ENCODE measurements at regions not wholly inside any gene's neighbourhood (a gene's known extent, or its start where the extent isn't known, plus 50 kb on each side); places are given as distances from the start of the nearest gene placed in this dataset.

GRCh38 chr16:80299416-80299815 is 241.4 kb upstream of the DYNLRB2 start:
- H4K20me1 ChIP-seq (ENCODE audit: control insufficient read depth, insufficient read depth, low read depth, low read length) = no peaks in the 10 kb centered on the region

GRCh38 chr16:80298676-80299075 is 242.1 kb upstream of the DYNLRB2 start:
- no peaks in the 10 kb centered on the region for H3K79me2 ChIP-seq (ENCODE audit: control insufficient read depth, low read length)
- no peaks in the 10 kb centered on the region; the same call in 1 of the 2 replicates for H3K9me2 ChIP-seq (replicated peaks; ENCODE audit: control insufficient read depth, low read length)
- no peaks in the 10 kb centered on the region for H3F3A ChIP-seq (ENCODE audit: control insufficient read depth, insufficient read depth)
- no peaks in the 10 kb centered on the region for H3K27me3 ChIP-seq (ENCODE audit: control insufficient read depth, low read length)
- no peaks in the 10 kb centered on the region for H4K20me1 ChIP-seq (ENCODE audit: control insufficient read depth, insufficient read depth, low read depth, low read length)
- no peak overlapping the region for H3K4me3 ChIP-seq (ENCODE audit: low read length)
- H3K9me3 ChIP-seq (ENCODE audit: control insufficient read depth, insufficient read depth, low read length) = no peaks in the 10 kb centered on the region
- no peak for TF ChIP-seq CTCF (IDR thresholded peaks at IDR 0.05; ENCODE audit: low read depth, low read length, poor library complexity, severe bottlenecking)
- no peak for TF ChIP-seq EZH2phosphoT487 (IDR thresholded peaks at IDR 0.05; ENCODE audit: borderline replicate concordance, low read length)
- no peak overlapping the region for H3K4me2 ChIP-seq (ENCODE audit: low read length)
- no peaks in the 10 kb centered on the region for H3K36me3 ChIP-seq (ENCODE audit: control insufficient read depth, low read length)
- no peaks in the 10 kb centered on the region for H3K4me1 ChIP-seq (ENCODE audit: control insufficient read depth, low read length)
- H3K27ac ChIP-seq (ENCODE audit: low read depth, low read length) = no peak overlapping the region

More at GRCh38 chr16:80299416-80299815, 241.4 kb upstream of the DYNLRB2 start:
- no peaks in the 10 kb centered on the region for H3K9me3 ChIP-seq (ENCODE audit: control insufficient read depth, insufficient read depth, low read length)
- H3K79me2 ChIP-seq (ENCODE audit: control insufficient read depth, low read length) = no peaks in the 10 kb centered on the region
- no peak for TF ChIP-seq CTCF (IDR thresholded peaks at IDR 0.05; ENCODE audit: low read depth, low read length, poor library complexity, severe bottlenecking)
- no peak for TF ChIP-seq EZH2phosphoT487 (IDR thresholded peaks at IDR 0.05; ENCODE audit: borderline replicate concordance, low read length)
- H3K9me2 ChIP-seq (replicated peaks; ENCODE audit: control insufficient read depth, low read length) = no peaks in the 10 kb centered on the region; the same call in 1 of the 2 replicates
- H3K27me3 ChIP-seq (ENCODE audit: control insufficient read depth, low read length) = no peaks in the 10 kb centered on the region
- H3K36me3 ChIP-seq (ENCODE audit: control insufficient read depth, low read length) = no peaks in the 10 kb centered on the region
- H3K4me3 ChIP-seq (ENCODE audit: low read length) = no peak overlapping the region
- H3F3A ChIP-seq (ENCODE audit: control insufficient read depth, insufficient read depth) = no peaks in the 10 kb centered on the region
- H3K4me1 ChIP-seq (ENCODE audit: control insufficient read depth, low read length) = no peaks in the 10 kb centered on the region
- H3K27ac ChIP-seq (ENCODE audit: low read depth, low read length) = no peak overlapping the region
- H3K4me2 ChIP-seq (ENCODE audit: low read length) = no peak overlapping the region

GRCh38 chr16:80296034-80296433 is 244.8 kb upstream of the DYNLRB2 start:
- TF ChIP-seq EZH2phosphoT487 (IDR thresholded peaks at IDR 0.05; ENCODE audit: borderline replicate concordance, low read length) (no peak), CTCF (IDR thresholded peaks at IDR 0.05; ENCODE audit: low read depth, low read length, poor library complexity, severe bottlenecking) (no peak)
- Histone ChIP-seq H3K9me3 (ENCODE audit: control insufficient read depth, insufficient read depth, low read length) (no peaks in the 10 kb centered on the region), H3K79me2 (ENCODE audit: control insufficient read depth, low read length) (no peaks in the 10 kb centered on the region), H3K4me1 (ENCODE audit: control insufficient read depth, low read length) (no peaks in the 10 kb centered on the region), H3K36me3 (ENCODE audit: control insufficient read depth, low read length) (no peaks in the 10 kb centered on the region), H3K27ac (ENCODE audit: low read depth, low read length) (no peak overlapping the region), H3K4me2 (ENCODE audit: low read length) (no peak overlapping the region), H3K27me3 (ENCODE audit: control insufficient read depth, low read length) (no peaks in the 10 kb centered on the region), H4K20me1 (ENCODE audit: control insufficient read depth, insufficient read depth, low read depth, low read length) (no peaks in the 10 kb centered on the region), H3K4me3 (ENCODE audit: low read length) (no peak overlapping the region), H3K9me2 (replicated peaks; ENCODE audit: control insufficient read depth, low read length) (no peaks in the 10 kb centered on the region; the same call in 1 of the 2 replicates), H3F3A (ENCODE audit: control insufficient read depth, insufficient read depth) (no peaks in the 10 kb centered on the region)

Data from DOHH2 (cell line).